DND-41 (cell line): ENCODE measurements at regions not wholly inside any gene's neighbourhood (a gene's known extent, or its start where the extent isn't known, plus 50 kb on each side); places are given as distances from the start of the nearest gene placed in this dataset.

Source experiments
- ATAC-seq: fragments of 200-7000 bp; cut with Tn5 transposase; 3 replicates; pipeline ENCODE4 v1.9.1; 2021; ENCODE audit warnings: low read depth; ENCODE audit not compliant: insufficient read depth
- DNase-seq: peaks from one replicate; pipeline ENCODE4 v3.0.0-alpha.2; 2020
- H2AFZ ChIP-seq: 2 replicates; pipeline ENCODE4 v1.6.0; 2012; ENCODE audit warnings: low read depth, low read length
- H3K27ac ChIP-seq: 2 replicates; pipeline ENCODE4 v1.5.1; 2012; ENCODE audit warnings: low read length, inconsistent platforms
- H3K27me3 ChIP-seq: fragments of 200-600 bp; sonication (generic); 2 replicates; pipeline ENCODE4 v1.6.0; 2012; ENCODE audit warnings: low read length, mild to moderate bottlenecking, inconsistent platforms; ENCODE audit not compliant: insufficient read depth, poor library complexity
- H3K36me3 ChIP-seq: 2 replicates; pipeline ENCODE4 v1.5.1; 2012; ENCODE audit warnings: low read length, inconsistent platforms; ENCODE audit not compliant: insufficient read depth
- H3K4me1 ChIP-seq: 2 replicates; pipeline ENCODE4 v1.5.1; 2012; ENCODE audit warnings: mild to moderate bottlenecking, low read length; ENCODE audit not compliant: insufficient read depth
- H3K4me2 ChIP-seq: 2 replicates; pipeline ENCODE4 v1.6.0; 2012; ENCODE audit warnings: mild to moderate bottlenecking, moderate library complexity, low read length, inconsistent platforms; ENCODE audit not compliant: insufficient read depth
- H3K4me3 ChIP-seq, 2 experiments: fragments of 200-600 bp in 1 of 2; shearing (Covaris generic) in 1 of 2; 2 replicates each; pipeline ENCODE4 v1.5.1; 2012 to 2016; ENCODE audit warnings: inconsistent platforms in 2 of 2, low read length in 2 of 2, mild to moderate bottlenecking in 2 of 2, low read depth in 1 of 2, moderate library complexity in 1 of 2
- H3K79me2 ChIP-seq: 2 replicates; pipeline ENCODE4 v1.6.0; 2012; ENCODE audit warnings: low read length, inconsistent platforms; ENCODE audit not compliant: insufficient read depth
- H3K9ac ChIP-seq: 2 replicates; pipeline ENCODE4 v1.6.0; 2012; ENCODE audit warnings: low read depth, mild to moderate bottlenecking, inconsistent platforms, low read length, moderate library complexity
- H3K9me3 ChIP-seq: 2 replicates; pipeline ENCODE4 v1.5.1; 2012; ENCODE audit warnings: low read length, moderate library complexity, mild to moderate bottlenecking, inconsistent platforms; ENCODE audit not compliant: insufficient read depth, severe bottlenecking
- H4K20me1 ChIP-seq: 2 replicates; pipeline ENCODE4 v1.6.0; 2012; ENCODE audit warnings: low read length; ENCODE audit not compliant: insufficient read depth
- EZH2 ChIP-seq: IDR thresholded peaks from 3 replicates; pipeline ENCODE4 v1.6.1; 2012; ENCODE audit warnings: borderline replicate concordance, low read depth, mild to moderate bottlenecking, moderate library complexity, low read length, inconsistent platforms; ENCODE audit not compliant: severe bottlenecking
- TF ChIP-seq, protein P1 (sequence below): IDR thresholded peaks from 2 replicates; pipeline ENCODE4 v1.5.1; 2012; ENCODE audit warnings: borderline replicate concordance, low read length, moderate library complexity, mild to moderate bottlenecking; ENCODE audit not compliant: poor library complexity, severe bottlenecking; ENCODE audit errors: extremely low read depth

- no peak for ATAC-seq
- Histone ChIP-seq H4K20me1 (no peaks in the 10 kb centered on the region), H3K36me3 (no peaks in the 10 kb centered on the region), H3K9me3 (no peaks in the 10 kb centered on the region), H3K4me1 (no peaks in the 10 kb centered on the region), H3K4me2 (no peak overlapping the region), H3K27me3 (no peaks in the 10 kb centered on the region), H3K9ac (no peak overlapping the region), H3K27ac (no peak overlapping the region), H3K79me2 (no peaks in the 10 kb centered on the region), H3K4me3 (no peak overlapping the region), H2AFZ (no peak overlapping the region)
- no peak for DNase-seq
- no peak for TF ChIP-seq EZH2
- TF ChIP-seq, protein P1, sequence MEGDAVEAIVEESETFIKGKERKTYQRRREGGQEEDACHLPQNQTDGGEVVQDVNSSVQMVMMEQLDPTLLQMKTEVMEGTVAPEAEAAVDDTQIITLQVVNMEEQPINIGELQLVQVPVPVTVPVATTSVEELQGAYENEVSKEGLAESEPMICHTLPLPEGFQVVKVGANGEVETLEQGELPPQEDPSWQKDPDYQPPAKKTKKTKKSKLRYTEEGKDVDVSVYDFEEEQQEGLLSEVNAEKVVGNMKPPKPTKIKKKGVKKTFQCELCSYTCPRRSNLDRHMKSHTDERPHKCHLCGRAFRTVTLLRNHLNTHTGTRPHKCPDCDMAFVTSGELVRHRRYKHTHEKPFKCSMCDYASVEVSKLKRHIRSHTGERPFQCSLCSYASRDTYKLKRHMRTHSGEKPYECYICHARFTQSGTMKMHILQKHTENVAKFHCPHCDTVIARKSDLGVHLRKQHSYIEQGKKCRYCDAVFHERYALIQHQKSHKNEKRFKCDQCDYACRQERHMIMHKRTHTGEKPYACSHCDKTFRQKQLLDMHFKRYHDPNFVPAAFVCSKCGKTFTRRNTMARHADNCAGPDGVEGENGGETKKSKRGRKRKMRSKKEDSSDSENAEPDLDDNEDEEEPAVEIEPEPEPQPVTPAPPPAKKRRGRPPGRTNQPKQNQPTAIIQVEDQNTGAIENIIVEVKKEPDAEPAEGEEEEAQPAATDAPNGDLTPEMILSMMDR = no peak
Observed at GRCh38 chr1:14148526-14148925, 448.5 kb downstream of the PRDM2 start.

DNA sequence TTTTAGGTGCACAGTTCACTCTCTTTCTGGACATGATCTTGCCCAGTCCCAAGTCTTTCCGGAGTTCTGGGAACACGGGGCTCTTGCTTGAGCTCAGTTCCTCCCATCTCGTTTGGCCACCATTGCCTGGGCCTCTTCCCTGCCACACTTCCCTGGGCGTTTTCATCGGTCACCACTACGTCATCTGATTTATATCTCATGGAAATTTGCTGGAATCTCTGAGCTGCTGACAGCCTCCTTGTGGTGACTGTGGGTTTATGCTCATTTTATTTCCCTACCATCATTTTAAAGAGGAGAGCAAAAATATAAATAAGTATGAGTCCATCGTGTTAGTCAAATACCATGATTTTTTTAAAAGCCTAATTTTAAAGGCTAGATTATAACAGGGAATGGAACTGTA is 449.1 kb upstream of the KAZN start:
- no peak overlapping the region for H3K27ac ChIP-seq
- TF ChIP-seq, protein P1 = no peak
- no peak for TF ChIP-seq EZH2
- H4K20me1 ChIP-seq = no peaks in the 10 kb centered on the region
- no peak for DNase-seq
- H3K9ac ChIP-seq = no peak overlapping the region
- no peak overlapping the region for H3K4me3 ChIP-seq
- no peaks in the 10 kb centered on the region for H3K79me2 ChIP-seq
- H3K9me3 ChIP-seq = no peaks in the 10 kb centered on the region
- no peak for ATAC-seq
- H3K36me3 ChIP-seq = no peaks in the 10 kb centered on the region
- no peaks in the 10 kb centered on the region for H3K27me3 ChIP-seq
- no peaks in the 10 kb centered on the region for H3K4me1 ChIP-seq
- H2AFZ ChIP-seq = no peak overlapping the region
- H3K4me2 ChIP-seq = no peak overlapping the region

- TF ChIP-seq, protein P1 = no peak
- TF ChIP-seq EZH2 = no peak
- no peak for DNase-seq
- Histone ChIP-seq H3K4me3 (no peak overlapping the region), H3K36me3 (no peaks in the 10 kb centered on the region), H3K27ac (no peak overlapping the region), H2AFZ (no peak overlapping the region), H3K27me3 (no peaks in the 10 kb centered on the region), H3K9ac (no peak overlapping the region), H3K4me2 (no peak overlapping the region), H4K20me1 (no peaks in the 10 kb centered on the region), H3K79me2 (no peaks in the 10 kb centered on the region), H3K4me1 (no peaks in the 10 kb centered on the region), H3K9me3 (peaks cover 15% of the 10 kb centered on the region)
- ATAC-seq = no peak
Observed at GRCh38 chr1:14156543-14156942, 441.9 kb upstream of the KAZN start.

- Histone ChIP-seq H3K9me3 (peaks cover 25% of the 10 kb centered on the region), H3K27me3 (no peaks in the 10 kb centered on the region), H3K4me1 (no peaks in the 10 kb centered on the region), H3K9ac (no peak overlapping the region), H3K27ac (no peak overlapping the region), H3K79me2 (no peaks in the 10 kb centered on the region), H2AFZ (no peak overlapping the region), H3K4me3 (no peak overlapping the region), H3K4me2 (no peak overlapping the region), H4K20me1 (no peaks in the 10 kb centered on the region), H3K36me3 (no peaks in the 10 kb centered on the region)
- TF ChIP-seq, protein P1 = no peak
- TF ChIP-seq EZH2 = no peak
- DNase-seq = no peak
- no peak for ATAC-seq
Observed at GRCh38 chr1:14160781-14161180, 437.7 kb upstream of the KAZN start.
